ENCODE measurements at regions not wholly inside any gene's neighbourhood (a gene's known extent, or its start where the extent isn't known, plus 50 kb on each side); places are given as distances from the start of the nearest gene placed in this dataset.

- TF ChIP-seq CBX5 (IDR thresholded peaks at IDR 0.05; ENCODE audit: low read depth, low read length) (no peak), YY1 (IDR thresholded peaks at IDR 0.05; ENCODE audit: low read depth, low read length) (no peak), CTCF (IDR thresholded peaks at IDR 0.05; ENCODE audit: control extremely low read depth in 1 of 3, insufficient read depth in 1 of 3, low read depth in 1 of 3, low read length in 3 of 3) (no peak), EP300 (IDR thresholded peaks at IDR 0.05; ENCODE audit: borderline replicate concordance in 1 of 2, low read depth in 2 of 2, low read length in 2 of 2) (no peak), EZH2 (IDR thresholded peaks at IDR 0.05; ENCODE audit: low read depth, low read length, severe bottlenecking) (no peak), RAD21 (IDR thresholded peaks at IDR 0.05 in 1 of 2, conservative IDR thresholded peaks at IDR 0.05 in 1 of 2; ENCODE audit: low read depth in 2 of 2, low read length in 2 of 2) (no peak), POLR2A (IDR thresholded peaks at IDR 0.05; ENCODE audit: control extremely low read depth in 1 of 2, low read depth in 2 of 2, low read length in 2 of 2) (no peak), NRF1 (IDR thresholded peaks at IDR 0.05; ENCODE audit: low read depth, low read length) (no peak), SP1 (IDR thresholded peaks at IDR 0.05; ENCODE audit: low read depth, low read length) (no peak), POLR2AphosphoS5 (IDR thresholded peaks at IDR 0.05; ENCODE audit: low read depth, low read length) (no peak), KDM5A (IDR thresholded peaks at IDR 0.05; ENCODE audit: low read length) (no peak), PHF8 (conservative IDR thresholded peaks at IDR 0.05; ENCODE audit: low read depth, low read length) (no peak), JUN (IDR thresholded peaks at IDR 0.05; ENCODE audit: low read depth, low read length) (no peak)
These were observed 305.7 kb downstream of the DYSF start for GRCh38 chr2:71759060-71759459.
